ENCODE measurements at regions not wholly inside any gene's neighbourhood (a gene's known extent, or its start where the extent isn't known, plus 50 kb on each side); places are given as distances from the start of the nearest gene placed in this dataset.

DNA sequence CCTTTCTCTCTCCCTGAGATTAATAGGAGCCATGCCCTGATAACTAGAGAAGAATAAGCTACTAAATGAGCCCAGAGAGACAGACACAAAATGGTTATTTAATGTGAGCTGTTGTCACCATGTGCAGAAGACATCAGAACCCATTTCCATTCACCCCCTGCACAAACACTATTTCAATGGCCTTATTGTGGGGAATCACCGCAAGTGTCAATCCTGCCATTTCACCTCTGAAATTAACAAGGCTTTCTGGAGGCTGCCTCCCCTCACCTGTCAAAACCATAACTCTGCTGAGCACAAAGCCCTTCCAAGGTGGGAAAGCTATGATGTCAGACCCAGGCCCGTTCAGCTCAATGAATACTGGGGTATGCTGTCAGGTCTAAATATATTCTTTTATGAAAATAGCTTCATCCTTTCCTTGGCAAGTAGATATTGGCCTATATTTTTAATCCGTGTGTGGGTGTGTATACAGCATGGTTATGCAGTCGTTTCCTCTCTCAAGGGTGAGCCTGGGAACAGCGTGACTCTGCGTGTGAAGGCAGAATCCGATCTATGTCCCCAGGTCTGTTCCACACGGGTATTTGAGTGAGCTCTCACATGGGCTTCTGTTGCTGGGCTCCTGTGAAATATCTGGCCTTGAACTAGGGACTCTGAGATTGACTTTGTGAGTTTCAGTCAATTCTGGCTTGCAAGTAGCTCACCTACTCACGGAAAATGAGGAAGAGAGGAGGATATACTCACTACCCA lies 266.3 kb downstream of the FBXW7 start:
- DNase-seq: no peak

DNA sequence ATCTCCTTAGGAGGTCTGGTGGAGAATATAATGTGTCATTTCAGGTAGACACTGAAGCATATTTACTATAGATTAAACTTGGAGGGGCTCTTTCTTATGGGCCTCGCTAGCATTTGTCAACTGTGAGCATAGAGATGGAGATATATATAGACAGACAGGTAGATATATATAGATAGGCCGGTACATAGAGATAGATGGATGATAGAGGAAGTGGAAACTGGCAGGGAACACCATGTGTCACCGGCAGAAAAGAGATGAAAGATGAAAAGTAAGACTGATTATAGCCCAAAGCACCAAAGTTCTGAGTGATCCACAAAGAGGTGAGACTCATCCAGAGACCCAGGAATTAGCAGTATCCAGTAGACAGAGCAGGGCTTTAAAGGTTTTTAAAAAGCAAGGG lies 268.1 kb downstream of the FBXW7 start:
- DNase-seq: no peak

DNA sequence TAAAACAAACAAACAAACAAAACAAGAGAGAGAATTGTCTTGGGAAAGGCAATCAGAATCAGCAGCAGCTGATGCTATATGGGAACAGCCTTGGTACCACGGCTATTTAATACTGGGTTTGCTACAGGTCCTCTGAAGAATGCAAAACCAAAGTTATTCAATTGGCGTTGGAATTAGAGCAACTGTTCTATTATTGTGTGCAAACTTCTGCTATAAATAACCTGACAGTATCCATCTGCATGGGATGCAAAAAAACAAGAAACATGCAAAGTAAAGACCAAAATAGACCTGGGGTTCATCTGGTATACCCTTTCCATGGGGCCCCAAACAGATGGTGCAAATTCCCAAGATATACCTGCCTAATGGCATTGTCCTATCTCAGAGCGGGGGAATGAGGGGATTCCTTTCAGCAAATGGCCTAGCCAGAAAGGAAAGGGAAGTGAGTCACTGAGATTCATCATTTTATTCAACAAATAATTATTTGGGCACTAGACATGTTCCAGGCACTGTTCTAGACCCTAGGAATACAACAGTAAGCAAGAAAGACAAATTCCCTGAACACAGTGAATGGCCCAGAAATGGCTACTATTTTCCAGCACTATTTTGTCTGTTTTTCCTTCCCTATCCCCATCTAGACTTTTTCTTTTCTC lies 268.9 kb downstream of the FBXW7 start:
- DNase-seq: no peak

DNA sequence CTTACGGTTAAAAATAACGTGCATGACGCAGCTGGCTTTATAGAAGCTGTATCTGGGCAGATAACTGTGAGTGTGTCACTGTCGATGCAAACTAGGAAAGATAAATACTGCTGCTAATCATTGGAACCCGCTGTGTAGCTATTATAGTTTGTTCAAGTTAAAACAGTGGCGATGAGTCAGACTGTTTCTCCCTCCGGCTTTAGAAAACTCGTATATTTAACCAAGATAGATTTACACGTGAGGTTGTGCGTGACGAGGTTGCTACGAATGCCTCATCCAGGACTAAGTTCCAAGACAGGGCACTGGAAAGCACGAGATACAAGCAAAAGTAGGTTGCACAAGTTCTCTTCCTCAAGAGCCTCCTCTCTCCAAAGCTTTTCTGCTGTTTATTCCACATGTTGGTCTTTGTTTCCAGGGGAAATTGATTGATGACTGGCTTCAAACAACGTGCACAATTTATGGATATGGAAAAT lies 270.7 kb downstream of the FBXW7 start:
- DNase-seq: no peak

DNA sequence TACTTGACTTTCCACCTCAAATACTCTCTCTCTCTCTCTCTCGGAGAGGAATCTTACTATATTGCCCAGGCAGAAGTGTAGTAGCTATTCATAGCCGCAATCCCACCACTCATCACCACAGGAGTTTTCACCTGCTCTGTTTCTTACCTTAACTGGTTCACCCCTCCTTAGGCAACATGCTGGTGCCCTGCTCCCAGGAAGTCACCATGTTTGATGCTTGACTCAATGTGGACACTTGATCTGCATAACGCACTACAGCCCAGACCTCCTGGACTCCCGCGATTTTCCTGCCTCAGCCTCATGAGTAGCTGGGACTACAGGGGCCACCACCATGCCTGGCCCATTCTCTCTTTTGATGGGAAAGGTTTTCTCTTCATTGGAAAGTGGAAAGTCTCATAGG lies 271.8 kb downstream of the FBXW7 start:
- no peak for DNase-seq

DNA sequence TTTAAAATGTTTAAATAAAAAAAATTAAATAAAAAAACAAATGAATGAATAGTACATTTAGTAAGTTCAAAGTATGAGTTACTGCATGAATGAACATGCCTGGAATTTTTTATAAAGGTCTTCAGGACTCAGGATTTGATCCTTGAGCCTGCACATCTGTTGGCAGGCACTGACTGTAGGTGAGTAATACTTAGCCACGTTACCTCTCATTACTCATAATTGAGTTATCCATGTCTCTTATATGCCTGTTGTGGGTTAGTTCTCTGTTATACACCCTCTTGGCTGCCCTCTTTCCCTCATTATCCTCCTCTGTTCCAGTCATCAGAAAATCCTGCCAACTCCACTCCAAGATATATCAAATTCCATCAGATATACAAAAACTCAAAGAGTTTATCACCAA lies 276.0 kb downstream of the FBXW7 start:
- no peak for DNase-seq

DNA sequence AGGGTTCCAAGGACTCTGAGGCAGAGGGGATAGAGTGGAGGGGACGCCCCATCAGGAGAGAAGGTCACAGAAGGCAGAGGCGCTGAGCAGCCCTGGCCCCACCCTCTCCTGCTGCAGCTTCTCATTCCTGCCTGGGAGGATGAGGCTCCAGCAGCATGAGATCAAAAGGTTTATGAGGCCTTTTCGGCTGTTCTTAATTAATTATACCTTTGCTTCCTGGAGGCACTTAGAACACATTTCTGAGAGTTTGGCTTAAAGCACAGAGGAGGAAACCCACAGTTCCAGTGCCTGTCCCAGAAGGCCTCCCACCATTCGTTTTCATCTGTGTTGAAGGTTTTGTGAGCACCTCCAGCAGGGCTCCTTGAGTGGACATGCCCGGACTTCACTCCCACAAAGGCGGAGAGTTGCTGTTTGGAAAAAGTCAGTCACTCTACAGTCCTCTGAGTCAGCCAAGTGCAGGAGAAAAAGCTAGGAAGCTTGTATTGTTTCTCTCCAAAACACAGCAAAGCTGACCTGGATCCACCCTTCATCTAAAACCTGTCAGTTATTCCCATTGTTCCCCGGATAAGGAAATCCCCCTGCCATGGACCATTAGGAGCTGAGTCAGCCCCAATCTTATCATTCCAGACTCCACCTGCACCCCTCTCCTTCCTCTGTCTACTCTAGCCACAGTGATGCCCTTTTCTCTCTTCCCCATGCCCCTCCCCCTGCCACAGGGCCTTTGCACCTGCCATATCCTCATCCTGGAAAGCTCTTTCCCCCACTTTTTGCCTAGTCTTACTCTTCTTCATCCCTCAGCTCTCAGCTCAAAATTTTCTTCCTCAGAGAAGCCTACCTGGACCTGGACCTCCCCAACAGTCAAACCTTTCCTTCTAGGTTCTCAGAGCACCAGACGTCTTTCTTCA lies 276.8 kb downstream of the FBXW7 start:
- DNase-seq: no peak

DNA sequence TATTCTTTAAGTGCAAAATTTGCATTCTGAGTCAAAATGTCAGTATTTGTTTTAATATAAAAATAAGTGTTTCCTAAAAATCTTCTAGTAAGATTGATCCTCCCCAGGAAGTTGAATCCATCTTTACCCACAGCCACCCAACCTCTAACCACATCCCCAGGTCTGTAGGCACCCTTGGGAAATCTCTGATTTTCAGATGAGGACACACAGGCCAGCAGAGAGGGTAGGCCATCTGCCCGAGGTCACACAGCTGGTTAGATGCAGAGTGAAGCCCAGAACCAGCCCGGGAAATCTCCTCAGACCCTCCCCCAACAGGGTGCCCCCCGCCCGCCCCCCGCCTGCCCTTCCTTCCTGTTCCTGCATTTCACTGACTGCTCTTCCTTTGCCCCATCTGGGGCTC lies 277.5 kb downstream of the FBXW7 start:
- no peak for DNase-seq

DNA sequence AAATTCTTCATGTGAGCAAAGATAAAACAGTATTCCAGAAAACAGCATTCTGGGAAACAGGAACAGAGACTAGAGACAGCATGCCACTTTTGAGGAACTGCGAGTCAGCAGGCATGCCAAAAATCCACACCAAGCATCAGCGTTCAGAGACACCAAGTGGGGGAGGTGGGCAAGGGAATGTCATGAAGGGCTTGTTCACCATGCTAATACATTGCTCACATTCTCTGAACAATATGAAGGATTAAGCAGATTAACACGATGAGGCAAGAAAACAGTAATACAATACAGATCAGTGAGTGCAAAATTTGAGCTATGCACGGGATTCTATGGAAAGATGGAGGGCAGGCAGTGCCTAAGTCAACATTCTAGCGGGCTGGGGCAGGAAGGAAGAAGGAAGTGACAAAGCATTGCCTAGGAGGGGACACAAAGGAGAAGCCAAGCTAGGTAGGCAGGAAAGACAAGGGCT lies 278.3 kb downstream of the FBXW7 start:
- no peak for DNase-seq

DNA sequence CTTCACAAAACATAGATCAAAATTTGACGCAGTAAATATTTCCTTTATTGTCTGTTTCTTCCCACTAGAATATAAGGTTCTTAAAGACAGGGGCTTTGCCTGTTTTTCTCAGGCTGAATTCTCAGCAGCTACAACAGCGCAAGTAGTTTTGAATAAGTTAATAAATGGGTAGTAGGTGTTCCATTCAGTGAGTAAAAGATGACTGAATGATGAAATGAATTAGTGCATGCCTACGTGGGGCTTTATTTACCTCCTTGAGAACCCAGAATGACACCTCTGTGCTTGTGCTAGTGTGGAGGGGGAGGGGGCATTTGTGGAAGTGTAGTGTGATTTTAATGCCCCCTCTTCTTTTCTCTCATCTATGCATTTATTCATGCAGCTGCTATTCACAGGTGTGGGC lies 278.9 kb downstream of the FBXW7 start:
- DNase-seq: no peak

DNA sequence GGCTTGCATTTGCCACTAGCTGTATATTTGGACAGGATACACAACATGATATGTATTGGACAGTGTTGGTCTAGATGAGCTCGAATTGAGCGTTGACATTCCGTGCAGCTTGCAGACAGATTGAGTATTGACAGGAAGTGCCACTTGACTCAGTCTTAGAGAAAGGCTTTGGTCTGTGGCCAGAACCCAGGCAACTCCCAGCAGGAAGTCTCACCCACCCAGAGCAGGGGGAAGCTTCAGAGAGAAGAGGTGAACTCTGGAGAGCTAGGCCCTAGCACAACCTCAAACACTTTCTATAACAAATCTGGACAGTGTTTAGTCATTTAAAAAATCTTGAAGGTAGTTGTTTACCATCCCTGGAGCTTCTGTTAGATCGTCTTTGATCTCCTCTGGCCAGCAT lies 280.5 kb downstream of the FBXW7 start:
- DNase-seq: no peak

DNA sequence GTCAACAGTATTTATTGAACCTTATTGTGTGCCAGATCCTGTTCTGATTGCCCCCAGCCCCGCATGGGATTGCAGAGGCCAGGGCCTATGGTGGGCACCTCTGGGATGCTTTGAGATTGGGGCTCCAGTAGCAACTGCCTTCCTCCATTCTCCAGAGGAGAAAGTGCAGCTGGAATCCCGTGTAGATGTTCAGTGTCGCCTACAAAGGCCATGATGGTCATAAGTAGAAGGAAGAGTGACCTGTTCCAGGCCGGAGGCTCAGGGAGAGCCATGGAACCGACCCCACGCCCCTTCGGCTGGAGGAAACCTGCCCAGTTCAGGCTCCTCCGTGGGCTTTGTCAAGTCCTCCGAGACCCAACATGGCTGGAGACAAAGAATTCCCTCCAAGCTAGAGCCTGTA lies 287.5 kb downstream of the FBXW7 start:
- DNase-seq: no peak

DNA sequence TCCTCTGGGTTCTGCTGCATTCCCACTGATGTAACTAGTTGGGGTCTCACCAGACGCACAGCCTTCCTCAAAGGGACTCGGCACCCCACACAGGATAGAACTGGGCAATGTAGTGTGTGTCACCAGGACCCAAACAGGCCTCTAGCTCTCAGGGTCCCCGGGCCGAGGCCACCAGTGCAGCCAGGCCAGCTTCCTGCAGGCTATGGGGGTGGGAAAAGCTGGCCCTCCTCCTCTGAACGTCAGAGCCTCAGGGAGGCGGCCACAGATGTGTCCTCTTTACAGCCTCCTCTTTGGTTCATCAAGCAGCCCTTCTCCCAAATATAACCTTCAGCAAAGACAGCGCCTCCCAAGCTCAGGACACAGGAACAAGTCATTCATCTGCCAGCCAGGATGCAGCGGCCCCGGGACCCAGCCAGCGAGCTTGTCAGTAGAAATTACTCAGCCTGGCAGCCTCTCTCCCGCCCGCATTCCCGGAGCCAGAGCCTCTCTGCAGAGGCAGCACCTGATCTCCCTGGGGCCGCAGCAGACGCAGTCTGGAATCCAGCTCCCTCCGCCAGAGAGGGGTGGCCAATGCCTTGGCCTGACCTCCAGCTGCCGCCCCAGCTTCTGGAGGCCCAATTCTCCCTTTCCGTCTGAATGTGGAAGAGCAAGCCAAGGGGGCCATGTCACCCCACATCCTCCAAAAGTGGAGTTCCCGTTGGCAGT lies 288.5 kb downstream of the FBXW7 start:
- DNase-seq: no peak

DNA sequence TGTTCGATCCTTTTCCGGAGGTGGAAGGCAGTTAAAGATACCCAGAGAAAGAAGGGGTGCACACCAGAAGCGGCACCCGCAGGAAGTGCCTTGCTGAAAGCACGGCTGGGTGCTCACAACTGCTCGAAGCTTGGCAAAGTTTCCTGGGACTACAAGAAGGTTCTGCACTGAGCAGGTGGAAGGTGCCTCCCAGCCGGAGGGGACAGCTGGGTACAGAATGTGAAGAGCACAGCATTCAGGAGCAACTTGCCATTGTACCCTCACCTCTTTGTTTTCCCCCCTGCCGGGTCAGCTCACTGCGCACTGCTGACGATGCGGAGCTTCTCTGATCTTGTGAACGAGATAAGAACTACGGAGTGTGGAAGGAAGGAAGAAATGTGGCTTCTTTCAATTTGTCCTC lies 289.2 kb downstream of the FBXW7 start:
- no peak for DNase-seq

DNA sequence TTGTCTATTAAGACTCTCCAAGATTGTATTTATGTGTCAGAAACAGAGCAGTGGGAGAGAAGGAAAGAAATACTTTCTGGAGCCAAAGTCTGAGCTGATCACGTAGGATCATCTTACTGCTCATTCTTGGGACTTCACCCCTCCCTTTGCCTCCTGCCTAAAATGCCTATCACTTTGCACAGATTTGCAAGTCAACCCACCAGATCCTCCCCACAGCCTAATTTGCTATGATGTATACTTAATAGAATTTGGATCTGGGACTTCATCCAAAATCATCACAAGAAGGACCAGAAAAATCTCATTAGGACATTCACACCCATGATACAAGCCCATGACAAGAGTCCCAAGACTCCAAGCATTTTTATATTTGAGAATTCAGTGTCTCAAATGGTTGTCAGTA lies 290.2 kb downstream of the FBXW7 start:
- no peak for DNase-seq

DNA sequence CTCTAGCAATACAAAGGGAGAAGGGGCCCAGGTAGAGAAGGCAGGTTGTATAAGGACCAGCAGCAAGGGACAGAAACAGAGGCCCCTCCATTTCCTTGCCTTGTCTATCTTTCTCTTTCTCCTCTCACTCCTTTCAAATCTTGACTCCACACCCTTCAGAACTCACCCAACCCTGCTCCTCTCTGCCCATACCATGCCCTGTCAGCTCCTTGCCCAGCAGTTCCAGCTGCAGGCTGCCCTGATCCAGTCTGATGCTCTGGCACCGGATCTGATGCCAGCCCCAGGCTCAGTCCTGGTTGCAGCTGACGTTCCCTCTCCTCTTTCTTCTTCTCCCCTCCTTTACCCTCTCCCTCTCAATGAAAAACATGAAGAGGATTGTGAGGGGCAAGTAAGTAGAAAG lies 291.2 kb downstream of the FBXW7 start:
- no peak for DNase-seq

DNA sequence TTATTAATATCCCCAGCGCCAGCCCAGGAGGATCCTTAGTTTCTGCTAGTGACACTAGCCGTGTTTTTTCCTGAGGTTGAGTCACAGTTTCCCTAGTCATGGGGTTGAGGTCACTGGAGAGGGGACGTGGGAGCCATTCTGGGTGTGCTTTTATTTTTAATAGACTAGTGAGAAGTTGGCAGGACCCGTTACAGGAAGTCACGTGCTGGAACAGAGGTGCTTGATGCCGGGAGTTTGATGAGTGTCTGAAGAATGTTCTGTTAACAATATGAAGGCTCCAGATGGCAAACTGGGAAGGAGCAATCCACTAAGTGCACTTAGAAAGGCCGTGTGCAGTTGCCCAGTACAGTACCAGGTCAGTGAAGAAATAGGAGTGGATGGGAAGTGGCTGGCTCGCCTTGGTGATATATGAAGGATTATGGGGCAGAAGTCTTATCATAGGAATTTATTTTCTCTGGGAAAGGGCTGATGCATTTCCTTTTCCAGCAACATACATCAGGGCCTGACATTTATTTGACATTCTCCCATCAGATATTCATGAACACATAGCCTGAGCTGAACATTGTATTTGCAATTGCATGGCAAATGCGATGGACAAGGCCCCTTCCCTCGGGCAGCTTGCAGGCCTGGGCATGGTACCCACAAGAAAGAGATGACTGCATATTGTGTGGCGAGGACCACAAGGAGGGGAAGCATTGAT lies 291.8 kb downstream of the FBXW7 start:
- DNase-seq: no peak

DNA sequence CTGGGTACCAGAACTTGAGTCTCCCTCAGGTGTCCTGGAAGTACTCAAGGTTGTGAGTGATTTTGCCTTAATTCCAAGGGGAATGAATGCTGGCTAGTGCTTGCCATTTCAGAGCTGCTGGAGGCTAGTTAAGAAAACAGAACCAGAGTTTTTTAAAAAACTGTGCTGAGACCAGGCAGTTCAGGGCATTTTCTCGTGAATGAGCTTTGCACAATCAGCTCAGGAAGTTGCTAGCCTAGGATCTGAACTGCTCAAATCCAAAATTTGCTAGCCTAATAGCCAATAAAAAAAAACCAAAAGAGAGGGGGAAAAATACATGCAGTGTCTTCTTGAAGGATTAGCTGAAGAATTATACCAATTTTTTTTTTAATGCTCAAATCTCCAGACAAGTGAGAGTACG lies 292.7 kb downstream of the FBXW7 start:
- DNase-seq: no peak

DNA sequence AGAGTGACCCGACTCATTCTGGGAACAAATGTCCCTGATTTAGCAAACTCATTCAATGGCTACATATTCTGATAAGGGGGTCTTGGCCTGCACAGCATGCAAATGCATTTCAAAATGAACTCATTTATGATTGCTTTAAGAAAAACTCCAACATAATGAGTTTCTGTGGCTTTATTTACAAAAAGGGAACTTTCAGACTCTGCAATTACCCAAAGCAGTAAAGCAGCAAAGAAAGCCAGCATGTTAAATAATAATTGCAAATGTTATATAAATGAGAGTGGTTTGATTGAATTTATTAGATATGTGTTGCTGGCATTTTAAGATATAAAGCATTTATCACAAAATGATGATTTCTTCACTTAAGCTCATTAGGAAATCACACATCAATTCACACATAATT lies 295.7 kb downstream of the FBXW7 start:
- DNase-seq: no peak

DNA sequence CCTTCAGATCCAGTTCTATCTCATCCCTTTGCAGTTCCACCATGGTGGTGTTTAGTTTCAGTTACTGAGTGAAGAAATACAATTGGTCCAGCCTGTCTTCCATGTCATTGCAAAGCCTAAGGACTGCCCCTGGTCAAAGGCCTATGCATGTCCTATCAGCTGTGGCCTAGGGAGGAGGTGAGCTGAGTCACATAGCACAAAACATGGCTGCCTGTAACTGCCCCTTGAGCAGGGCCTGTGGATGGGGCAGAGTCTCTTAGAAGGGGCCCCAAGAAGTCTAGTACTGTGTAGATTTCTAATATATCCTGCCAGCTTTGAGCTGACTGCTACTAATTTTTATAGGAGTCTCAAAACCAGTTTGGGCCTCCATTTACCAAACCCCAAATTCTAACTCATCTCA lies 296.7 kb downstream of the FBXW7 start:
- no peak for DNase-seq

DNA sequence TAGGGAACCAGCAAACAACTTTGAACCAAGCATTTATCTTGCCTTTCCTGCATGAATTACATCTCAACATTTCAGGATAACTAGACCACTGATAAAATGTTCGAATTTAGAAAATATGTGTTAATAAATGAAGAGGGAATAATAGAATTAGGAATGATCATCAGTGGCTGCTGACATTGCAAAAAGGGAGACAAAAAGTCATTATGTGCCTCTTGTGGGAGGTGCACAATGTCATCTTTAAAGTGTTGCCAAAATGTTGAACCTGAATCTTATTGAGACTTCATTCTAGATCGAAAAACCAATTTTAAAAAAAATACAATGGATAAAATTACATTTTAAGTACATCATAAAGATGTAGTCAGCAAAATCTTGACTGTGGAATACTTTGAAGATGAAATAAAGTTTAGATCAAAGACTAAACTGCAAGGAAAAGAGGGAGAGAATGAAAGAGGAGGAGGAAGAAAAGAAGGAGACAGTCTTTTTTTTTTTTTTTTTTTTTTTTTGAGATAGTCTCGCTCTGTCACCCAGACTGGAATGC lies 299.3 kb downstream of the FBXW7 start:
- DNase-seq: no peak

DNA sequence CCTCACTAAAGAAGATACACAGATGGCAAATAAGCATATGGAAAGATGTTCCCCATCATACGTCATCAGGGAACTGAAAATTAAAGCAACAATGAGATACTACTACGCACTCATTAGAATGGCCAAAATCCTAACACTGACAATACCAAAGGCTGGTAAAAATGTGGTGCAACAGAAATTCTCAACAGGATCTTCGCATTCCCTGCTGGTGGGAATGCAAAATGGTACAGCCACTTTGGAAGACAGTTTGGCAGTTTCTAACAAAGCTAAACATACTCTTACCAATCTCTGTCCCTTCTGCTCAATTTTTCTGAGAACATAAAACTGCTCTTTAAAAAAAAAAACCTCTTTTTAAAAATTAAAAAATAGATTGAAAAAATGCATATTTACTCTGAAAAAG lies 300.2 kb downstream of the FBXW7 start:
- no peak for DNase-seq

Data from NCI-H2171 (cell line).